SK-N-SH (cell line): ENCODE measurements at regions not wholly inside any gene's neighbourhood (a gene's known extent, or its start where the extent isn't known, plus 50 kb on each side); places are given as distances from the start of the nearest gene placed in this dataset.

ENCODE experiments used
- POLR2AphosphoS5 ChIP-seq: IDR thresholded peaks from 2 replicates; pipeline ENCODE4 v1.6.1; 2012; ENCODE audit warnings: low read depth, low read length
- RAD21 ChIP-seq: IDR thresholded peaks from 2 replicates; pipeline ENCODE4 v1.6.1; 2012; ENCODE audit warnings: mild to moderate bottlenecking, low read length
- RFX5 ChIP-seq: IDR thresholded peaks from 2 replicates; pipeline ENCODE4 v1.6.1; 2012; ENCODE audit warnings: mild to moderate bottlenecking, improper control_type of control experiment, low read length
- SIN3A ChIP-seq: IDR thresholded peaks from 2 replicates; pipeline ENCODE4 v1.6.1; 2012; ENCODE audit warnings: low read depth, mild to moderate bottlenecking, low read length, moderate library complexity, borderline replicate concordance
- TAF1 ChIP-seq: IDR thresholded peaks from 2 replicates; pipeline ENCODE4 v1.6.1; 2012; ENCODE audit warnings: low read depth, mild to moderate bottlenecking, low read length, moderate library complexity, borderline replicate concordance
- TF ChIP-seq, protein P1 (sequence below): fragments of 200-600 bp; sonication (generic); IDR thresholded peaks from 2 replicates; pipeline ENCODE4 v1.6.1; 2017; ENCODE audit warnings: antibody characterized with exemption, mild to moderate bottlenecking, moderate library complexity
- TF ChIP-seq, protein P2 (sequence below): IDR thresholded peaks from 2 replicates; pipeline ENCODE4 v1.6.1; 2012; ENCODE audit warnings: mild to moderate bottlenecking, low read depth, low read length, moderate library complexity

DNA sequence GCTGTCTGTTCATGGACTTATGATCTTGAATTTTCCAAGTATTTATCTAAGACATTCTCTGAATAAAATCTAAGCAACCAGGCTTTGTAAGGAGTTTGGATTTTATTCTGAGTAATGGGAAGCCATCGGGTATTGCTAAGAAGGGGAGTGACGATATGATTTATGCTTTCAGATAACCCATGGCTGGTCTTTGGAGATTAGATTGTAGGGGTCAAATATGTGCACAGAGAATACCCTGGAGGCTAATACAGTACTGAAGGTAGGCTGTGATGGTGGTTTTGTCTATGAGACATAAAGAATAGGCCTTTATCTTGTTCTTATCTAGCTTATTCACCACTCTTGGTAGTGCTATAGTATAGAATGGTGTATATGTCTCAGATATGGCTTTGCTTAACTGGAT lies 60.0 kb upstream of the C5orf46 start:
- TF ChIP-seq TAF1 (no peak), RFX5 (no peak), POLR2AphosphoS5 (no peak), SIN3A (no peak), RAD21 (no peak)
- TF ChIP-seq, protein P1, sequence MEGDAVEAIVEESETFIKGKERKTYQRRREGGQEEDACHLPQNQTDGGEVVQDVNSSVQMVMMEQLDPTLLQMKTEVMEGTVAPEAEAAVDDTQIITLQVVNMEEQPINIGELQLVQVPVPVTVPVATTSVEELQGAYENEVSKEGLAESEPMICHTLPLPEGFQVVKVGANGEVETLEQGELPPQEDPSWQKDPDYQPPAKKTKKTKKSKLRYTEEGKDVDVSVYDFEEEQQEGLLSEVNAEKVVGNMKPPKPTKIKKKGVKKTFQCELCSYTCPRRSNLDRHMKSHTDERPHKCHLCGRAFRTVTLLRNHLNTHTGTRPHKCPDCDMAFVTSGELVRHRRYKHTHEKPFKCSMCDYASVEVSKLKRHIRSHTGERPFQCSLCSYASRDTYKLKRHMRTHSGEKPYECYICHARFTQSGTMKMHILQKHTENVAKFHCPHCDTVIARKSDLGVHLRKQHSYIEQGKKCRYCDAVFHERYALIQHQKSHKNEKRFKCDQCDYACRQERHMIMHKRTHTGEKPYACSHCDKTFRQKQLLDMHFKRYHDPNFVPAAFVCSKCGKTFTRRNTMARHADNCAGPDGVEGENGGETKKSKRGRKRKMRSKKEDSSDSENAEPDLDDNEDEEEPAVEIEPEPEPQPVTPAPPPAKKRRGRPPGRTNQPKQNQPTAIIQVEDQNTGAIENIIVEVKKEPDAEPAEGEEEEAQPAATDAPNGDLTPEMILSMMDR: no peak
- TF ChIP-seq, protein P2, sequence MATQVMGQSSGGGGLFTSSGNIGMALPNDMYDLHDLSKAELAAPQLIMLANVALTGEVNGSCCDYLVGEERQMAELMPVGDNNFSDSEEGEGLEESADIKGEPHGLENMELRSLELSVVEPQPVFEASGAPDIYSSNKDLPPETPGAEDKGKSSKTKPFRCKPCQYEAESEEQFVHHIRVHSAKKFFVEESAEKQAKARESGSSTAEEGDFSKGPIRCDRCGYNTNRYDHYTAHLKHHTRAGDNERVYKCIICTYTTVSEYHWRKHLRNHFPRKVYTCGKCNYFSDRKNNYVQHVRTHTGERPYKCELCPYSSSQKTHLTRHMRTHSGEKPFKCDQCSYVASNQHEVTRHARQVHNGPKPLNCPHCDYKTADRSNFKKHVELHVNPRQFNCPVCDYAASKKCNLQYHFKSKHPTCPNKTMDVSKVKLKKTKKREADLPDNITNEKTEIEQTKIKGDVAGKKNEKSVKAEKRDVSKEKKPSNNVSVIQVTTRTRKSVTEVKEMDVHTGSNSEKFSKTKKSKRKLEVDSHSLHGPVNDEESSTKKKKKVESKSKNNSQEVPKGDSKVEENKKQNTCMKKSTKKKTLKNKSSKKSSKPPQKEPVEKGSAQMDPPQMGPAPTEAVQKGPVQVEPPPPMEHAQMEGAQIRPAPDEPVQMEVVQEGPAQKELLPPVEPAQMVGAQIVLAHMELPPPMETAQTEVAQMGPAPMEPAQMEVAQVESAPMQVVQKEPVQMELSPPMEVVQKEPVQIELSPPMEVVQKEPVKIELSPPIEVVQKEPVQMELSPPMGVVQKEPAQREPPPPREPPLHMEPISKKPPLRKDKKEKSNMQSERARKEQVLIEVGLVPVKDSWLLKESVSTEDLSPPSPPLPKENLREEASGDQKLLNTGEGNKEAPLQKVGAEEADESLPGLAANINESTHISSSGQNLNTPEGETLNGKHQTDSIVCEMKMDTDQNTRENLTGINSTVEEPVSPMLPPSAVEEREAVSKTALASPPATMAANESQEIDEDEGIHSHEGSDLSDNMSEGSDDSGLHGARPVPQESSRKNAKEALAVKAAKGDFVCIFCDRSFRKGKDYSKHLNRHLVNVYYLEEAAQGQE: no peak
